ENCODE measurements at regions not wholly inside any gene's neighbourhood (a gene's known extent, or its start where the extent isn't known, plus 50 kb on each side); places are given as distances from the start of the nearest gene placed in this dataset.

GRCh38 chr9:21677387-21677786, 125.0 kb upstream of the MTAP start:
- no peak for DNase-seq (ENCODE audit: low spot score)

More at GRCh38 chr9:21677387-21677786, 125.0 kb upstream of the MTAP start:
- H3K27ac ChIP-seq (ENCODE audit: low read depth in 1 of 2, low read length in 2 of 2): no peak overlapping the region
- WGBS: 75% methylated on average over 1 of the region's 1 CpG
- no peaks in the 10 kb centered on the region for H3K4me1 ChIP-seq (ENCODE audit: control insufficient read depth in 4 of 4, insufficient read depth in 4 of 4, low read length in 3 of 4)
- no peak overlapping the region for H3K4me3 ChIP-seq (ENCODE audit: low read depth in 1 of 3, low read length in 3 of 3)
- TF ChIP-seq CTCF (IDR thresholded peaks at IDR 0.05; ENCODE audit: low read depth, low read length, missing input control): no peak
- TF ChIP-seq GABPA (IDR thresholded peaks at IDR 0.05 in 1 of 2, conservative IDR thresholded peaks at IDR 0.05 in 1 of 2): no peak
- no peak for TF ChIP-seq REST (IDR thresholded peaks at IDR 0.05)
- TF ChIP-seq NR2F2 (IDR thresholded peaks at IDR 0.05): no peak
- no peak for TF ChIP-seq SP1 (IDR thresholded peaks at IDR 0.05)
- no peak for TF ChIP-seq FOXA1 (IDR thresholded peaks at IDR 0.05)
- TF ChIP-seq RXRA (IDR thresholded peaks at IDR 0.05): no peak
- TF ChIP-seq EGR1 (IDR thresholded peaks at IDR 0.05; ENCODE audit: low read depth in 2 of 2): no peak
- no peak for TF ChIP-seq YY1 (IDR thresholded peaks at IDR 0.05)
- TF ChIP-seq HNF4G (IDR thresholded peaks at IDR 0.05): no peak
- TF ChIP-seq ATF3 (IDR thresholded peaks at IDR 0.05): no peak
- TF ChIP-seq HNF4A (conservative IDR thresholded peaks at IDR 0.05): no peak
- TF ChIP-seq TAF1 (conservative IDR thresholded peaks at IDR 0.05): no peak
- no peak for TF ChIP-seq FOXA2 (IDR thresholded peaks at IDR 0.05)
- no peak for TF ChIP-seq MAX (IDR thresholded peaks at IDR 0.05)
- no peak for TF ChIP-seq ZBTB33 (IDR thresholded peaks at IDR 0.05)
- TF ChIP-seq RAD21 (IDR thresholded peaks at IDR 0.05): no peak
- H3K9ac ChIP-seq (ENCODE audit: low read depth in 1 of 2, low read length in 2 of 2): no peak overlapping the region
- no peaks in the 10 kb centered on the region for H3K36me3 ChIP-seq (ENCODE audit: control insufficient read depth in 4 of 4, insufficient read depth in 3 of 4, low read depth in 1 of 4, low read length in 3 of 4)
- peaks cover 0 to 4% (median 0%) of the 10 kb centered on the region in 4 donors for H3K27me3 ChIP-seq (ENCODE audit: control insufficient read depth in 4 of 4, insufficient read depth in 4 of 4, low read length in 3 of 4)
- H3K9me3 ChIP-seq (ENCODE audit: control insufficient read depth in 4 of 4, low read length in 3 of 4): no peaks in the 10 kb centered on the region

Measured in liver (tissue), 8 donors.